HG02798 (cell line): ENCODE measurements at regions not wholly inside any gene's neighbourhood (a gene's known extent, or its start where the extent isn't known, plus 50 kb on each side); places are given as distances from the start of the nearest gene placed in this dataset.
"Not testable (repeated sequence)": the region's sequence is repeated elsewhere in the genome, so short reads cannot be mapped to it uniquely, and the experiment has no call there.

Experiments used
- ATAC-seq: cut with Tn5 transposase; IDR thresholded peaks from one replicate; pipeline ENCODE4 v1.9.1; 2021; ENCODE audit warnings: mild to moderate bottlenecking; ENCODE audit not compliant: unreplicated experiment, poor library complexity

DNA sequence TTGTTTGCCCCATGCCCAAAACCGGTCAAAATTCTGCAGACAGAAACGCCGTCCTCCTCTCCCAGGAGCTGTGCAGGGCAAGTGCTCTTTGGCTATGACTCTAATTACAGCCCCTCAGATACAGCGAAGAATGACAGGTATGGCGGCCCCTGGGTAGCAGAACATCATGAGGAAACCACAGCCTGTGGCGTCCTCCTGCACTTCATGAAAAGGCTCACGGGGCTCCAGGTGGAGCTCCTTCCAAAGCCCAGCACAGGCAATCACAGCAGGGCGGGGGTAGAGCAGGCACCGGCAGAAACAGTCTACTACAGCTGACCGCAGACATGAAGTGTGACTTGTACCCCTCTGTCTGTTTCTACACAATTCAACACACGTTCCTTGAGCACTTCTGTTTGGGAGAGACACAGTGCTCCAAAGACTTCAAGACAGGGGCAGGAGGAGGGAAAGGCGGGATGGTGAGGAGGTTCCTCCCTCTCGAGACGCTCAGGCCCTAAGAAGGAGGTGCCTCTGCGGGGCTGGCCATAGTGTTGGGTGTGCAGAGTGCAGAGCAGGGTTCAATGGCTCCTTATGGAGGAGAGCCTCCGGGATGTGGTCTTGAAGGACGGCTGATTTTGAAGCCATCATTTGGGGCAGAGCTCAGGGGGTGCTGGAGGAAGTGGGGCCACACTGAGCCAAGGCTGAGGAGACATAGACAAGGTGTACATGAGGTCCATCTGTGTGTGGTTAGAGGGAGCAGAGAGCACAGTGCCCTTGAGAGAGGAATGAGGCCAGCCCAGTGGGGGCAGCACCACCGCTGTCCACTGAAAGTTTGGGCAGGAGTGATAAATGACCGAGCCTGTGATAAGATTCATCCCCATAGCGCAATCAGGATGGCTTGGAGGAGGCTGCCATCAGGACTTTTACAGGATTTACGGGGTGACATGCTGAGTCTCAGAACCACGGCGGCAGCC lies 468.3 kb downstream of the EIPR1 start:
- no peak for ATAC-seq

DNA sequence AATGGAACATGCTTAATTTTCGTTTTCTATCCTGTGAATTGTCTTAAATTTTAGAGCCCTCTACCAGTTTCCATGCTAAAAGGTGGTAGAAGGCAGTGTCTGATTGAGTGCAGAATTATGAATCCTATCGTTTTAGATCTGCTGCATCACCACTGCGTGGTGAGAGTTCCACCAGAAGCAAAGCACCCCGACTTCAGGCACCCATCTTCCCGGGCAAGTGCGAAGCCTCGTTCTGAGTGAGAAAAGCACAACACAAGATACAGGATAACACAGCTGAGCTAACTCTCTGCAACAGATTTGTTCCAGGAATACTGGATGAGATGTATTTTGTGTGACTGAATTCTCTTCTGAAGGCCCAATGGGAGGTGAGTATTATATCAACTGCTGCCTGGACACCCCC lies 471.5 kb downstream of the EIPR1 start:
- ATAC-seq: no peak

DNA sequence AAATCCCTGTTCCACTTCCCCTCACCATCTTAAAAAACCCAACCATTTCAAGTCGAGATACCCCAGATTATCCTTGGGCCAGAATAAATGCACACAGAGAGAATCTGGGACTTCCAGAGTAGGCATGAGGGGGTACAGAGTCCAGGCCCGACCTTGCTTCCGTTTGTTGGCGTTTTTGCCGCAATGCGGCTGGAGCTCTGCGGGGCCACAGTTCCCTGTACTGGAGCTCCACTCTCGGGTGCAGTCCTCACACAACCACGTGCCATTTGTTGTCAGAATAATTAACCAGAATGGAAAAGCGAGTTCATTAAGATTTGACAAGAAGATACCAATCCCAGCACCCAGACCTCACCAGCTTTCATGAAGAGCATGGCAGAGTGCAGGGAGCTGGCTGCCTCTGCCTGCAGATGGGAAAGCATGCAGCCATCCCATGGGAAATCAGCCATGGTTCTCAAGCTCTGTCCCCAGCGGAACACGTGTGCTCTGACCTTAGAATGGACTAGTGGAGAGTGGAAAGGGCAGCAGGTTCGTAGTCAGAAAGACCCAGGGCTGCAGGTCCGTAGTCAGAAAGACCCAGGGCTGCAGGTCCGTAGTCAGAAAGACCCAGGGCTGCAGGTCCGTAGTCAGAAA lies 472.8 kb downstream of the EIPR1 start:
- no peak for ATAC-seq

DNA sequence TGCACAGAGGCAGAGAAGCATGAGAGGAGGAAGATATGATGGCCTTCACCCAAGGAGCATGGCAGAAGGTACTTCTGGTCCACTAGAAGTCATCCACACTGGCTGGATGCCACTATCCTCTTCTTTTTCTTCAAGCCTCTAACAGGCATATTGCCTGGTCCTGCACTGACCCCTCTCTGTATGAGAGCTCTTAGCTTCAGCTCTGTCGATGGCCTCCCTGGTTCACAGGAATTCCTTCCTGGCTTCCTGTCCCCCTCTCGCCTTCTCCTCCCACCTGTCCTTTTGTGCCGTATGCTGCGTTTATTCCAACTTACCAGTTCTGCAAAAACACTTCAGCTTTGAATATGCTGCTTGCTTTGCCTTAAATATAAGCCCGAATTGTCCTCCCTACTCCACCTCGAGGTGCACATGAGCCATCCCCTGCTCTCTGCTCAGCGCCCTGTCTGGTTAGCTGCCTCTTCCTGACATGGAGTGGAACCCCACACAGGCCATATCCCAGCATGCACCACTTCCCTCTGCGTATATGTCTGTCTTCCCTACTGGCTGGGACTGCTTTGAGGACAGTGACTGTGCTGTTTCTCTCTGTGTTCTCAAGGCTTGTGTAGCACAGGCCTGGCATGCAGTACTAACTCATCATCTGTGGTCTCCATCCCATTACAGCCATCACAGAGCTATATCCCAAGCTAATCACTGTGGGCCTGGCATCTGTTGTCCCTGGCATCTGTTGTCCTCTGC lies 474.9 kb downstream of the EIPR1 start:
- ATAC-seq: no peak

DNA sequence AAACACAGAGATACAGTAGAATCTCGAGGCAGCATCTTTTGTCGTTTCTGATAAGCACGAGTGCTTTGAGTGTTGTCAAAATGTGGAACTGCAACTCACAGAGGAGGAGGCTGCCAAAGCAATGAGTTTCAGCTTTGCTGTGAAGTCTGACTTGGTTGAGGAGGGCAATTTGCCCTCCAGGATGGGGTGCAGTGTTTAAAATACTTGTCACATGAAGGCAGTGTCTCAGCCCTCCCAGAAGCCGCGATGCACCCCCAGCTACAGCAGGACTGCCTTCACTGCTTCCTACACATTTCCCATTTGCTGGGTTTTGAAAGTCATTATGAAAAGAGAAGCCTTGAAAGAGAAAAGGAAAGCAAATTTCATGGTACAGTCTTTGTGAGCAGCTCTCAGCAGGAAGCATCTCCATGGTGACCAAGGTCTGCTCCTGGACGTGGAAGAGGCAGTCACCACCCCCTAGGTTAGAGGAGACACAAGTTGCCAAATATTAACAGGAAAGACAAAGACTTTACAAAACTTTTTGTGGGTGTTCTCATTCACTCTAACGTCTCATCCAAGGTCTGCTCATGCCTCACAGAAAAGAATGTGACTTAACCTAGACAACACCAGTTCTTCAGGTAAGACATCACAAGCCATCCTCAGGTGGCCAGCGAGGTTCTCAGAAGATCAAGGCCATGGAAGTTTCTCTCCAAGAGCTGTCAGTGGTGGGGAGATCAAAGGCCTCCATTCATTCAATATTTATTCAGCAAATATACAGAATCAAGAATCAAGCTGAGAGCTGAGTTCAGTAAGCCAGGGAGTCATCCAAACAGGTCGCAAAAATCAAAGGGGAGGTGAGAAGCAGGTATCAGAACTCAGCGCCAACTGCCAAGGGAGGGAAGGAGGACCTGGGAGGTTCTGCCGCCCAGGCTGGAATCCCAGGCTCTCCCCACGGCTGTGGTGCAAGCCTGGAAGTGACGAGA lies 476.0 kb downstream of the EIPR1 start:
- ATAC-seq: peak; percentile 85

- no peak for ATAC-seq
These were observed 477.8 kb downstream of the EIPR1 start for GRCh38 chr2:2899826-2900225.

GRCh38 chr2:2898744-2899143 lies 478.9 kb downstream of the EIPR1 start:
- ATAC-seq: peak; percentile 20

DNA sequence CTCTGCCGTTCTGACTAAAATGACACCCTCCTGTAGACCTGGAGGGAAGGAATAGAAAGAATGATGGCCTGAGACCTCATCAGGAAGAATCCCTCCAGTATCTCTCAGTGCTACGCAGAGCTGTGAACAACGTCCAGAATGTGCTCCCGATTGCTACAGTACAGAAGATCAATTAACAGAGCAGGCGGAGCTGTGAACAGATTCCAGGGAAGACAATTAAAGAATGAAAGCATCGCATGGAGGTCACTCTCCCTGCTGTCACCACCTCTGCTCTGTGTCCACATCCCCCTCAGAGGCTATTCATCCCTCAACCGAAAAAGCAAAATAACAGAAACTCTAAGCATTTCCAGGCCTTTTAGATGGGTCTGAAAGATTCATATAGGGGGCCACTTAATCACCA lies 481.0 kb downstream of the EIPR1 start:
- ATAC-seq: no peak

GRCh38 chr2:2896011-2896410 lies 481.6 kb downstream of the EIPR1 start:
- ATAC-seq: no peak

GRCh38 chr2:2894011-2894410 lies 483.6 kb downstream of the EIPR1 start:
- ATAC-seq: not testable (repeated sequence)

- no peak for ATAC-seq
These were observed 484.7 kb downstream of the EIPR1 start for GRCh38 chr2:2892892-2893291.

DNA sequence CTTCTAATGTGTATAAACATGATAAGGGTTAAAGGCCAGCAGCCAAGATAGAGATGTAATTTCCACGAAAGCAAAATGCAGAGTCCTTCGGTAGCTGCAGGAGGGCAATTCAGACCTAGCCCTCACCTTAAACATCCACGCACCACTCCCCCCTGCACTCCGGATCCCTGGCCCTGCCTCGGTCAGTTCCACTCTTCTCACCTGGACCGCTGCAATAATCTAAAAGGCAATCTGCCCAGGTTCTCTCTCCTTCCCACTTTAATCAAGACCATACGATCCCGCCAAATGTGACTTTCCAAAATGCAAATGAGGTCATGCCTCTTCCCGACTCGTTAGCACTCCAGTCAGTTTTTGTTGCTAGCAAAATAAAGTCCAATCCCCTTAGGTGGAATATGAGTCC lies 485.2 kb downstream of the EIPR1 start:
- no peak for ATAC-seq

GRCh38 chr2:2890901-2891300 lies 486.7 kb downstream of the EIPR1 start:
- no peak for ATAC-seq

- ATAC-seq: no peak
These were observed 487.4 kb downstream of the EIPR1 start for GRCh38 chr2:2890246-2890645.

GRCh38 chr2:2889646-2890045 lies 488.0 kb downstream of the EIPR1 start:
- ATAC-seq: no peak

GRCh38 chr2:2889141-2889540 lies 488.5 kb downstream of the EIPR1 start:
- ATAC-seq: no peak

GRCh38 chr2:2887772-2888387 lies 489.7 kb downstream of the EIPR1 start:
- ATAC-seq: no peak

GRCh38 chr2:2886922-2887321 lies 490.7 kb downstream of the EIPR1 start:
- no peak for ATAC-seq

DNA sequence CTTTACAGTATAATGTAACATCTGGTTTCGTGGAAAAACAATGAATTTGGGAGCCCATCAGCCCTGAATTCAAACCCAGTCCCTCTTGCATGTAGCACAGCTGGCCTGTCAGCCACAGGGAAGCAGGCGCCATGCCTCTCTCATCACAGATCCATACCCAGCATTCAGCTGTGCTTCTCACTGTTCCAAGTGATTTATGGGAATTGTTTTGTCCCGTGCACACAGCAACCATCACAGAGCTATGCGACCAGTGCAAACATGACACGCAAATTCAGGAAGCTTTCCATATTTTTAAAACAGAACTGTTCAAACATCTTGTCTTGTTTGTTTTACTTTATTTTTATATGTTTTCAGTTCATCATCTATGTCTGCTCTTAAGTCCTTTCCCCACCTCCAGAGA lies 496.1 kb downstream of the EIPR1 start:
- ATAC-seq: no peak

GRCh38 chr2:2880938-2881337 lies 496.7 kb downstream of the EIPR1 start:
- ATAC-seq: no peak
